ENCODE measurements at regions not wholly inside any gene's neighbourhood (a gene's known extent, or its start where the extent isn't known, plus 50 kb on each side); places are given as distances from the start of the nearest gene placed in this dataset.

GRCh38 chr12:42790761-42791151, 201.2 kb upstream of the PRICKLE1 start:
- no peak overlapping the region for H3K4me3 ChIP-seq (ENCODE audit: control insufficient read depth, low read depth, low read length)
- TF ChIP-seq CTCF (IDR thresholded peaks at IDR 0.05; ENCODE audit: control insufficient read depth, insufficient read depth, low read depth, low read length, missing control alignments): no peak
- DNase-seq (ENCODE audit: low read depth): no peak

DNA sequence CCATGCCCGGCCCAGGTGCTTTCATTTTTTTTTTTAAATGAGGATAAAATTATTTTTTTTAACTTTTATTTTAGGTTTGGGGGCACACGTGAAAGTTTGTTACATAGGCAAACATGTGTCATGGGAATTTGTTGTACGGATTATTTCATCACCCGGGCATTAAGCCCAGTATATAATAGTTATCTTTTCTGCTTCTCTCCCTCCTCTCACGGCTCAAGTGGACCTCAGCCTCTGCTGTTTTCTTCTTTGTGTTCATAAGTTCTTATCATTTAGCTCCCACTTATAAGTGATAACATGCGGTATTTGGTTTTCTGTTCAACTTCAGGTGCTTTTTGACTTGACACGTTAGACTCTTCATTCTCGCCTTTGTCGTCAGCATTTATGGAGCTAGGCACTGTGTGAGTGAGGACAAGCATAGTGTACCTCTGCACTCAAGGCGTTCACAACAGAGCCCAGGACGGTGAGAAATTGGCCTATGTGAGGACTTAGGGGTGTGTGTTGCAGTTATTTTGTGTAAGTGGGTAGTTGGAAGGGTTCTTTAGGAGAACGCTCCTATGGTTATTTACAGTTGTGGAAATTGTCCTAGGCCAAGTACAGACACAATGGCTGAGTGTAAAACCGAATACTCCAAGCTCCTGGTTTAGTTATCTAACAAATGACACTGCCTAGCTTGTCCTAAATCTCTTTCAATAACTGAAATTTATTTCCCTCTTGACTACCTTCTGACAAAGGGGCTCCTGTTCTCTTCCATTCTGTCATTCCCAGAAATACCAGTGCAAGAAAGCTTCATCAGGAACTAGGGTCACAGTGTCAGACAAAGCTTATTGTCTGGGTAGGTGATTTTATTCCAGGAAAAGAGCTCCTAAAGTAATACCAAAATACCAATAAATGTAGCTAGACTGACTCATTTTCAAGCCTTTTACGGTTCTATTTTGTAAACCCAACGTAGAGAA, 200.5 kb upstream of the PRICKLE1 start:
- DNase-seq (ENCODE audit: low read depth): no peak
- TF ChIP-seq CTCF (IDR thresholded peaks at IDR 0.05; ENCODE audit: control insufficient read depth, insufficient read depth, low read depth, low read length, missing control alignments): no peak
- H3K4me3 ChIP-seq (ENCODE audit: control insufficient read depth, low read depth, low read length): no peak overlapping the region

DNA sequence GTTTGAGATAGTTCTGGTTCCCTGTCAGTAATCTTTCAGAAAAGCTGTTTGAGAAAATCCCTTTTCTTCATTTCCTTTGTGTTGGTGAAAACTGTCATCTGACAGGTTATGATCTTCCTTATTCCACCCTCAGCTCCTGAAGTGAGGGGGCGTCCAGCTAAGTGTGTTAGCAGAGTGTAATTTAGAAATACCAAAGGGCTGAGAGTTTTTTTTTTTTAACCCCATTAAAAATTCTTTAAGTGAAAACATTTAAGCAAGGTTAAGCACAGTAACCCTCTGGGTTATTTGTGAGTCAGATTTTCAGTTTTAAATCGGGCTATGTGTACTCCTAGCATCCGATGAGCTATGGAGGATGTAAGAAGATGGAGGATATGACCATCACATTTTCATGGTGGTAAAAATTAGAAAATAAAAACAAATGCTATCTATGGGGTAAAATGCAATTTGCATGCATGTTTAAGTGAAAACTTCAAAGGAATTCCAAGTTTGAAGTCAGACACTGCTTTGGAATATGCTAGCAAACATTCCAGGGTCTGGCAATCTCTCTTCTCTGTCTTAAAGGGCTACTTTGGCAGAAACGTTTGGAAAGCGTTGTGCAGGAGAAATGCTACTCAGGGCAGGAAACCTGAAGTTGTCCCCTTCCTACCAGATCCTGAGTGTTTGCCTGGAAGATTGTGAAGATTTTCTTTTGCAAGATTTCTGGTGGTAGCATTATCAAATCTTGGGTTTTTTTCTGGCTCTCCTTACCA, 197.0 kb upstream of the PRICKLE1 start:
- no peak overlapping the region for H3K4me3 ChIP-seq (ENCODE audit: control insufficient read depth, low read depth, low read length)
- no peak for DNase-seq (ENCODE audit: low read depth)
- TF ChIP-seq CTCF (IDR thresholded peaks at IDR 0.05; ENCODE audit: control insufficient read depth, insufficient read depth, low read depth, low read length, missing control alignments): no peak

- DNase-seq (ENCODE audit: low read depth): no peak
- no peak for TF ChIP-seq CTCF (IDR thresholded peaks at IDR 0.05; ENCODE audit: control insufficient read depth, insufficient read depth, low read depth, low read length, missing control alignments)
- no peak overlapping the region for H3K4me3 ChIP-seq (ENCODE audit: control insufficient read depth, low read depth, low read length)
Observed at GRCh38 chr12:42785944-42786343, 196.4 kb upstream of the PRICKLE1 start.

- no peak for TF ChIP-seq CTCF (IDR thresholded peaks at IDR 0.05; ENCODE audit: control insufficient read depth, insufficient read depth, low read depth, low read length, missing control alignments)
- no peak overlapping the region for H3K4me3 ChIP-seq (ENCODE audit: control insufficient read depth, low read depth, low read length)
- DNase-seq (ENCODE audit: low read depth): no peak
Observed at GRCh38 chr12:42780671-42781070, 191.1 kb upstream of the PRICKLE1 start.

- no peak overlapping the region for H3K4me3 ChIP-seq (ENCODE audit: control insufficient read depth, low read depth, low read length)
- no peak for TF ChIP-seq CTCF (IDR thresholded peaks at IDR 0.05; ENCODE audit: control insufficient read depth, insufficient read depth, low read depth, low read length, missing control alignments)
- DNase-seq (ENCODE audit: low read depth): peak; percentile 33
Observed at GRCh38 chr12:42779186-42779859, 189.8 kb upstream of the PRICKLE1 start.

Measured in AG09309 (cell line).